ENCODE measurements at regions not wholly inside any gene's neighbourhood (a gene's known extent, or its start where the extent isn't known, plus 50 kb on each side); places are given as distances from the start of the nearest gene placed in this dataset.

- Histone ChIP-seq H4K20me1 (ENCODE audit: insufficient read depth, low read length) (no peaks in the 10 kb centered on the region), H3K9me2 (ENCODE audit: insufficient read depth, low read length) (no peaks in the 10 kb centered on the region), H3K4me1 (ENCODE audit: insufficient read depth, low read length, poor library complexity, severe bottlenecking) (no peaks in the 10 kb centered on the region), H3K79me2 (ENCODE audit: insufficient read depth, low read depth, low read length) (no peaks in the 10 kb centered on the region), H3K4me3 (ENCODE audit: low read depth, low read length, poor library complexity, severe bottlenecking) (no peak overlapping the region), H3K9me3 (ENCODE audit: low read length) (no peaks in the 10 kb centered on the region), H3K36me3 (ENCODE audit: insufficient read depth, low read length) (no peaks in the 10 kb centered on the region), H3K4me2 (ENCODE audit: low read length) (no peak overlapping the region), H2AFZ (ENCODE audit: low read length) (no peak overlapping the region), H3K27ac (ENCODE audit: low read depth, low read length, poor library complexity, severe bottlenecking) (no peak overlapping the region)
- no peak for DNase-seq (ENCODE audit: low spot score)
- intact Hi-C loops (cut with micrococcal nuclease; ENCODE audit: unreplicated experiment): no loop called here
- no TSS peak for BruUV-seq (replicated peaks)
- TF ChIP-seq CTCF (conservative IDR thresholded peaks at IDR 0.05; ENCODE audit: low read length): no peak
- ChIA-PET POLR2A (no interaction called here), CTCF (ENCODE audit: unreplicated experiment) (no interaction called here)
Measured at GRCh38 chr14:82766996-82767395, 1233.3 kb upstream of the SEL1L start.

- Histone ChIP-seq H3K36me3 (ENCODE audit: insufficient read depth, low read length) (no peaks in the 10 kb centered on the region), H3K9me3 (ENCODE audit: low read length) (no peaks in the 10 kb centered on the region), H3K4me2 (ENCODE audit: low read length) (no peak overlapping the region), H4K20me1 (ENCODE audit: insufficient read depth, low read length) (no peaks in the 10 kb centered on the region), H3K27ac (ENCODE audit: low read depth, low read length, poor library complexity, severe bottlenecking) (no peak overlapping the region), H3K4me1 (ENCODE audit: insufficient read depth, low read length, poor library complexity, severe bottlenecking) (no peaks in the 10 kb centered on the region), H3K9me2 (ENCODE audit: insufficient read depth, low read length) (no peaks in the 10 kb centered on the region), H3K4me3 (ENCODE audit: low read depth, low read length, poor library complexity, severe bottlenecking) (no peak overlapping the region), H3K79me2 (ENCODE audit: insufficient read depth, low read depth, low read length) (no peaks in the 10 kb centered on the region), H2AFZ (ENCODE audit: low read length) (no peak overlapping the region)
- ChIA-PET POLR2A (no interaction called here), CTCF (ENCODE audit: unreplicated experiment) (no interaction called here)
- no TSS peak for BruUV-seq (replicated peaks)
- intact Hi-C loops (cut with micrococcal nuclease; ENCODE audit: unreplicated experiment): no loop called here
- DNase-seq (ENCODE audit: low spot score): no peak
- TF ChIP-seq CTCF (conservative IDR thresholded peaks at IDR 0.05; ENCODE audit: low read length): no peak
- no peak for TF ChIP-seq EZH2phosphoT487 (IDR thresholded peaks at IDR 0.05; ENCODE audit: borderline replicate concordance, low read depth, low read length)
Measured at GRCh38 chr14:82776958-82777357, 1243.3 kb upstream of the SEL1L start.

- no peak for DNase-seq (ENCODE audit: low spot score)
- Histone ChIP-seq H3K9me2 (ENCODE audit: insufficient read depth, low read length) (no peaks in the 10 kb centered on the region), H3K27ac (ENCODE audit: low read depth, low read length, poor library complexity, severe bottlenecking) (no peak overlapping the region), H3K36me3 (ENCODE audit: insufficient read depth, low read length) (no peaks in the 10 kb centered on the region), H3K9me3 (ENCODE audit: low read length) (no peaks in the 10 kb centered on the region), H2AFZ (ENCODE audit: low read length) (no peak overlapping the region), H3K4me2 (ENCODE audit: low read length) (no peak overlapping the region), H4K20me1 (ENCODE audit: insufficient read depth, low read length) (no peaks in the 10 kb centered on the region), H3K4me1 (ENCODE audit: insufficient read depth, low read length, poor library complexity, severe bottlenecking) (no peaks in the 10 kb centered on the region), H3K79me2 (ENCODE audit: insufficient read depth, low read depth, low read length) (no peaks in the 10 kb centered on the region), H3K4me3 (ENCODE audit: low read depth, low read length, poor library complexity, severe bottlenecking) (no peak overlapping the region)
- BruUV-seq (replicated peaks): no TSS peak
- no peak for TF ChIP-seq EZH2phosphoT487 (IDR thresholded peaks at IDR 0.05; ENCODE audit: borderline replicate concordance, low read depth, low read length)
- no peak for TF ChIP-seq CTCF (conservative IDR thresholded peaks at IDR 0.05; ENCODE audit: low read length)
- intact Hi-C loops (cut with micrococcal nuclease; ENCODE audit: unreplicated experiment): no loop called here
- ChIA-PET CTCF (ENCODE audit: unreplicated experiment) (no interaction called here), POLR2A (interaction anchor here (1.2 kb wide), 1 partner anchor 12 kb away, joined by 3 read pairs; no protein-coding TSS in a partner anchor)
Measured at GRCh38 chr14:82778008-82778590, 1244.4 kb upstream of the SEL1L start.

All from OCI-LY7 (cell line).